NCI-H1105 (cell line): ENCODE measurements at regions not wholly inside any gene's neighbourhood (a gene's known extent, or its start where the extent isn't known, plus 50 kb on each side); places are given as distances from the start of the nearest gene placed in this dataset.

Source experiments
- DNase-seq: peaks from one replicate; lab custom pipeline; 2025; lab: John Stamatoyannopoulos, UW

GRCh38 chr3:23055733-23056376 is 147.3 kb upstream of the UBE2E2 start:
- DNase-seq = no peak

- no peak for DNase-seq
Measured at GRCh38 chr3:23062582-23062981, 140.5 kb upstream of the UBE2E2 start.

GRCh38 chr3:23062982-23063381 is 140.1 kb upstream of the UBE2E2 start:
- DNase-seq = no peak

GRCh38 chr3:23067116-23067515 is 136.0 kb upstream of the UBE2E2 start:
- no peak for DNase-seq

- no peak for DNase-seq
Measured at GRCh38 chr3:23068016-23068728, 135.0 kb upstream of the UBE2E2 start.

GRCh38 chr3:23071296-23071695 is 131.8 kb upstream of the UBE2E2 start:
- DNase-seq = no peak

- DNase-seq = no peak
Measured at GRCh38 chr3:23071758-23072157, 131.4 kb upstream of the UBE2E2 start.

- DNase-seq = no peak
Measured at GRCh38 chr3:23072693-23073092, 130.4 kb upstream of the UBE2E2 start.

- DNase-seq = no peak
Measured at GRCh38 chr3:23073724-23074305, 129.3 kb upstream of the UBE2E2 start.

- no peak for DNase-seq
Measured at GRCh38 chr3:23075496-23075895, 127.6 kb upstream of the UBE2E2 start.

- DNase-seq = no peak
Measured at GRCh38 chr3:23076437-23076836, 126.7 kb upstream of the UBE2E2 start.

GRCh38 chr3:23077126-23077525 is 126.0 kb upstream of the UBE2E2 start:
- no peak for DNase-seq

GRCh38 chr3:23078735-23079134 is 124.4 kb upstream of the UBE2E2 start:
- DNase-seq = no peak

GRCh38 chr3:23079976-23080375 is 123.2 kb upstream of the UBE2E2 start:
- DNase-seq = no peak

GRCh38 chr3:23083701-23084100 is 119.4 kb upstream of the UBE2E2 start:
- DNase-seq = no peak

- no peak for DNase-seq
Measured at GRCh38 chr3:23084367-23084766, 118.8 kb upstream of the UBE2E2 start.

- DNase-seq = no peak
Measured at GRCh38 chr3:23085261-23085660, 117.9 kb upstream of the UBE2E2 start.

- DNase-seq = no peak
Measured at GRCh38 chr3:23086331-23086730, 116.8 kb upstream of the UBE2E2 start.

GRCh38 chr3:23086831-23087230 is 116.3 kb upstream of the UBE2E2 start:
- DNase-seq = no peak

- no peak for DNase-seq
Measured at GRCh38 chr3:23094412-23094811, 108.7 kb upstream of the UBE2E2 start.

- peak; percentile 2 for DNase-seq
Measured at GRCh38 chr3:23094890-23095462, 108.2 kb upstream of the UBE2E2 start.

GRCh38 chr3:23096041-23096440 is 107.1 kb upstream of the UBE2E2 start:
- no peak for DNase-seq

GRCh38 chr3:23099021-23099420 is 104.1 kb upstream of the UBE2E2 start:
- DNase-seq = no peak
